Erythroblast (primary cell): ENCODE measurements at regions not wholly inside any gene's neighbourhood (a gene's known extent, or its start where the extent isn't known, plus 50 kb on each side); places are given as distances from the start of the nearest gene placed in this dataset.

ENCODE experiments used
- GATA1 ChIP-seq: IDR thresholded peaks from 2 replicates; pipeline ENCODE4 v1.6.1; 2011; ENCODE audit warnings: low read depth, mild to moderate bottlenecking, control low read depth, low read length, moderate library complexity
- POLR2A ChIP-seq: IDR thresholded peaks from 2 replicates; pipeline ENCODE4 v1.6.1; 2011; ENCODE audit warnings: mild to moderate bottlenecking, low read length

GRCh38 chr1:5765997-5766913 is 226.0 kb downstream of the NPHP4 start:
- no peak for TF ChIP-seq POLR2A
- no peak for TF ChIP-seq GATA1
